Ovary (tissue), 7 donors: ENCODE measurements at regions not wholly inside any gene's neighbourhood (a gene's known extent, or its start where the extent isn't known, plus 50 kb on each side); places are given as distances from the start of the nearest gene placed in this dataset.

Experiments used
- DNase-seq, 5 donors: peaks; one replicate each; pipeline ENCODE4 v3.0.0-alpha.2; 2019 to 2020
- H3K27ac ChIP-seq, 2 donors: fragments of 200-600 bp; one replicate each; pipeline versions ENCODE4 v1.5.1 to v1.8.0; 2019 to 2022
- H3K27me3 ChIP-seq: fragments of 200-600 bp; one replicate; pipeline ENCODE4 v1.8.0; 2022
- H3K36me3 ChIP-seq: fragments of 200-600 bp; sonication (generic); one replicate; pipeline ENCODE4 v1.5.1; 2019
- H3K4me1 ChIP-seq: one replicate; pipeline ENCODE4 v1.8.1; 2013; ENCODE audit warnings: mild to moderate bottlenecking, moderate library complexity; ENCODE audit not compliant: insufficient read depth
- H3K4me3 ChIP-seq: fragments of 200-600 bp; sonication (generic); one replicate; pipeline ENCODE4 v1.5.1; 2017
- H3K9me3 ChIP-seq, 2 donors: fragments of 200-600 bp in 1 of 2; sonication (generic) in 1 of 2; one replicate each; pipeline versions ENCODE4 v1.5.1 to v1.8.1; 2013 to 2019; ENCODE audit warnings: mild to moderate bottlenecking in 1 of 2, moderate library complexity in 1 of 2
- EP300 ChIP-seq: sonication (generic); formaldehyde crosslinking; IDR thresholded peaks from one replicate; pipeline ENCODE4 v1.6.1; 2017; ENCODE audit warnings: antibody characterized with exemption
- POLR2A ChIP-seq: fragments of 450-650 bp; IDR thresholded peaks from one replicate; pipeline ENCODE4 v1.6.1; 2017; ENCODE audit warnings: antibody characterized with exemption, mild to moderate bottlenecking, moderate library complexity
- WGBS, 3 donors: extraction: QIAGEN DNeasy Blood & Tissue Kit in 1 of 3; methylation state at CpG; one replicate each; pipeline versions ENCODE4 v1.1.5 to v1.1.7; 2013 to 2017; 5-methylcytosine and 5-hydroxymethylcytosine counted together
- intact Hi-C, 4 donors: fragments of 100-400 bp; cut with DNase I; formaldehyde crosslinking; loops; one replicate each; pipeline versions ENCODE4 v1.11.0 to v1.15.1; 2022 to 2023
- TF ChIP-seq, protein P1 (sequence below), 3 donors: fragments of 450-650 bp in 2 of 3; fragments of 200-600 bp in 1 of 3; IDR thresholded peaks; one replicate each; pipeline versions ENCODE4 v1.5.1 to v1.8.0; 2016 to 2022; ENCODE audit warnings: antibody characterized with exemption in 3 of 3, mild to moderate bottlenecking in 1 of 3
- donor health status: DM: no; HTN: no; CAD: no; lungs with moderate emphysema.
- donor health status: DM: no; HTN: no; CAD: no.
- donor health status: Bipolar disorder and iron deficiency.
- donor health status: DM: no; HTN: no; CAD: no.
- donor health status: DM: yes; HTN: yes; CAD: no.

DNA sequence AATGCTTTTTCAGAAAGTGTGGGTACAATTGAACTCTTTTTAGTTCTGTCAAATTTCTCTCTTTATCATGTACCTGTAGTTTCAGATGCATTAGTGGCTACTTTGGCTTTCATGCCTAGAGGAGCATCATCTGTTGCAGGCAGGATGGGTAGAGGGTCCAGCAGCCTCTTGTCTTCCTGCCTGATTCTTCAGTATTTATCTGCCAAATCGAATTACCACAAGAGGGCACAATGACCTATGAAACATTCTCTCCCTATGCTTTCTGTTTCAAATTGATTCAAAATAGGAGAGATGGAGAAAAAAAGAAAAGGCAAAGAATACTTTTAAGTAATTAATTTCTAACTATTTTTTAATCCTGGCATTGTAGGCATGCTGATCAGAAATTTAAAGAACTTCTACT, 477.2 kb downstream of the TRIB2 start:
- intact Hi-C loops: no loop called here
- DNase-seq: no peak
- no peak for TF ChIP-seq EP300
- Histone ChIP-seq H3K27ac (no peak overlapping the region), H3K4me3 (no peak overlapping the region), H3K4me1 (no peaks in the 10 kb centered on the region), H3K36me3 (no peaks in the 10 kb centered on the region), H3K27me3 (no peaks in the 10 kb centered on the region), H3K9me3 (no peaks in the 10 kb centered on the region)
- WGBS, 3 donors: 0 to 2% (median 1%) methylated on average over 1 of the region's 1 CpG

DNA sequence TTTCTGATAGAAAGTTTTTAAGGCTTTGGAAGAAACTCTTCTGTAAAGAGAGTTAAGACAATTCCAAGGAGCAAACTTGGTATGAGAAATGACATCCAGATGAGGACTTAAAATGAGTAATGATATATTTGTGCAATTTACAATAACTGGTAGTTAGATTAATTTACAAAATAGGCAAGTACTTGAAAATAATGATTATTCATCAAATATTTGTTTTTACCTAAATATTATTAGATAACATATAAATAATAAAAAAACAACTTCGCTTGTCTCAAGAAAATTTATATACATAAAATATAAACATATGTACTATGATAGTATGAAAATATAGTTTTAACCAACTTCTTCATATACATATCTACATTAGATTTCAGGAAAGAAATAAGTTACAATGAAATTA, 478.5 kb downstream of the TRIB2 start:
- Histone ChIP-seq H3K36me3 (no peaks in the 10 kb centered on the region), H3K4me1 (no peaks in the 10 kb centered on the region), H3K27me3 (no peaks in the 10 kb centered on the region), H3K4me3 (no peak overlapping the region), H3K27ac (no peak overlapping the region), H3K9me3 (no peaks in the 10 kb centered on the region)
- intact Hi-C loops: no loop called here
- WGBS, 3 donors: 89 to 99% (median 96%) methylated on average over 1 of the region's 1 CpG
- no peak for DNase-seq
- TF ChIP-seq, protein P1, sequence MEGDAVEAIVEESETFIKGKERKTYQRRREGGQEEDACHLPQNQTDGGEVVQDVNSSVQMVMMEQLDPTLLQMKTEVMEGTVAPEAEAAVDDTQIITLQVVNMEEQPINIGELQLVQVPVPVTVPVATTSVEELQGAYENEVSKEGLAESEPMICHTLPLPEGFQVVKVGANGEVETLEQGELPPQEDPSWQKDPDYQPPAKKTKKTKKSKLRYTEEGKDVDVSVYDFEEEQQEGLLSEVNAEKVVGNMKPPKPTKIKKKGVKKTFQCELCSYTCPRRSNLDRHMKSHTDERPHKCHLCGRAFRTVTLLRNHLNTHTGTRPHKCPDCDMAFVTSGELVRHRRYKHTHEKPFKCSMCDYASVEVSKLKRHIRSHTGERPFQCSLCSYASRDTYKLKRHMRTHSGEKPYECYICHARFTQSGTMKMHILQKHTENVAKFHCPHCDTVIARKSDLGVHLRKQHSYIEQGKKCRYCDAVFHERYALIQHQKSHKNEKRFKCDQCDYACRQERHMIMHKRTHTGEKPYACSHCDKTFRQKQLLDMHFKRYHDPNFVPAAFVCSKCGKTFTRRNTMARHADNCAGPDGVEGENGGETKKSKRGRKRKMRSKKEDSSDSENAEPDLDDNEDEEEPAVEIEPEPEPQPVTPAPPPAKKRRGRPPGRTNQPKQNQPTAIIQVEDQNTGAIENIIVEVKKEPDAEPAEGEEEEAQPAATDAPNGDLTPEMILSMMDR (IDR thresholded peaks at IDR 0.05): no peak
- TF ChIP-seq EP300: no peak
- no peak for TF ChIP-seq POLR2A

DNA sequence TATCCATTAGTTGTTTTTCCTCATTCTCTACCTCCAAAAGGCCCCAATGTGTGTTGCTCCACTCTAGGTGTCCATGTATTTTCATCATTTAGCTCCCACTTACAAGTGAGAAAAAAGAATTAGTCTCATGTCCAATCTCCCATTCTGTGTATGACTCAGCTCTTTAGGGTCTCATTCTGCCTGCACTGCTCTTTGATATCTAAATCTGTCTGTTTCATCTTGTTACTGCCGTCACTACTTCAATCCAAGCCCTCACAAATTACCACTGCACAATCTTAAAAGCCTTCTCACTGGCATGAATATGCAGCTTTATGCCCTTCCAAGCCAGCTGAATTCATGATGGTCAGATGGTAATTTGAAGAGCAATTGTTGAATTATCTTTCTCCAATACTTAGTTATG, 480.5 kb downstream of the TRIB2 start:
- Histone ChIP-seq H3K4me1 (no peaks in the 10 kb centered on the region), H3K36me3 (no peaks in the 10 kb centered on the region), H3K27ac (no peak overlapping the region), H3K4me3 (no peak overlapping the region), H3K9me3 (no peaks in the 10 kb centered on the region), H3K27me3 (no peaks in the 10 kb centered on the region)
- TF ChIP-seq, protein P1 (IDR thresholded peaks at IDR 0.05): no peak
- TF ChIP-seq EP300 (no peak), POLR2A (no peak)
- intact Hi-C loops: no loop called here
- no peak for DNase-seq
- 69 to 92% (median 92%) methylated on average over 1 of the region's 1 CpG for WGBS, 3 donors

DNA sequence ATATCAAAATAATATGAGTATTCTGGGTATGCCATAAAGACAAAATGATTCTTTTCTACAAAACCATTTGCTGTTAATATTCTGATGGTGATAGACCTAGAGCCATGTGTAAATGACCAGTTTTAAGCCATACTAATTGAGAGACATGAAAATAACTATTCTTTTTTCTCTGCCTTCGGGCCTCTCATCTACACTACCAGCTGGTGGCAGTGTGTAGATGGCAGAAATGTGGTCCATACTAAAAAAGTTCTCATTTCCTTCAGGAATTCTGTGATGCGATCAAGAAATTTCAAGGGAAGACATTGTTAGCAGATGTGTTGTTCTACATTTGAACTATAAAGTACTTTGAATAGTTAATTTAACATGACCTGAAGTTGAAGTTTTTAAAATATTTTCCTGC, 485.2 kb downstream of the TRIB2 start:
- no peak overlapping the region for H3K27ac ChIP-seq
- H3K4me3 ChIP-seq: no peak overlapping the region
- no peaks in the 10 kb centered on the region for H3K36me3 ChIP-seq
- H3K9me3 ChIP-seq: no peaks in the 10 kb centered on the region
- WGBS, 3 donors: 81 to 90% (median 84%) methylated on average over 2 of the region's 2 CpGs
- no peaks in the 10 kb centered on the region for H3K4me1 ChIP-seq
- intact Hi-C loops: no loop called here
- TF ChIP-seq, protein P1 (IDR thresholded peaks at IDR 0.05): no peak
- no peak for TF ChIP-seq POLR2A
- TF ChIP-seq EP300: no peak
- DNase-seq: no peak
- H3K27me3 ChIP-seq: no peaks in the 10 kb centered on the region

DNA sequence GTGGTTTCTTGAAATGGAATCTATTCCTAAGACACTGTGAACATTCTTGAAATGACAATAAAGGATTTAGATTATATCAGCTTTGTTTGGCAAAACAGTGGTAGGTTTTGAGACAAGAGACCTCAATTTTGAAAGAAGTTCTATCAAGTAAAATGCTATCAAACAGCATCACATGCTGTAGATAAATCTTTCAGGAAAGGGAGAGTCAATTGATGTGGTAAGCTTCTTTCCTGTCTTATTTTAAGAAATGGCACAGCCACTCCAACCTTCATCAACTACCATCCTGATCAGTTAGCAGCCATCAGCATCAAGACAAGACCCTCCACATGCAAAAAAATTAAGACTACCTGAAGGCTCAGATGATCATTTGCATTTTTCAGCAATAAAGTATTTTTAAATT, 495.4 kb downstream of the TRIB2 start:
- intact Hi-C loops: no loop called here
- H3K36me3 ChIP-seq: peaks cover 2% of the 10 kb centered on the region
- peaks cover 0 to 6% of the 10 kb centered on the region in 2 donors for H3K9me3 ChIP-seq
- TF ChIP-seq POLR2A: no peak
- TF ChIP-seq, protein P1 (IDR thresholded peaks at IDR 0.05): no peak
- no peak for TF ChIP-seq EP300
- H3K27me3 ChIP-seq: no peaks in the 10 kb centered on the region
- no peak for DNase-seq
- H3K4me3 ChIP-seq: no peak overlapping the region
- no peaks in the 10 kb centered on the region for H3K4me1 ChIP-seq
- no peak overlapping the region for H3K27ac ChIP-seq
